HUDEP-2 (cell line): ENCODE measurements at regions not wholly inside any gene's neighbourhood (a gene's known extent, or its start where the extent isn't known, plus 50 kb on each side); places are given as distances from the start of the nearest gene placed in this dataset.

Source experiments
- DNase-seq, 76 experiments: peaks; one replicate each; lab custom pipeline; 2025; ENCODE audit not compliant: unreplicated experiment in 76 of 76; lab: John Stamatoyannopoulos, UW

DNA sequence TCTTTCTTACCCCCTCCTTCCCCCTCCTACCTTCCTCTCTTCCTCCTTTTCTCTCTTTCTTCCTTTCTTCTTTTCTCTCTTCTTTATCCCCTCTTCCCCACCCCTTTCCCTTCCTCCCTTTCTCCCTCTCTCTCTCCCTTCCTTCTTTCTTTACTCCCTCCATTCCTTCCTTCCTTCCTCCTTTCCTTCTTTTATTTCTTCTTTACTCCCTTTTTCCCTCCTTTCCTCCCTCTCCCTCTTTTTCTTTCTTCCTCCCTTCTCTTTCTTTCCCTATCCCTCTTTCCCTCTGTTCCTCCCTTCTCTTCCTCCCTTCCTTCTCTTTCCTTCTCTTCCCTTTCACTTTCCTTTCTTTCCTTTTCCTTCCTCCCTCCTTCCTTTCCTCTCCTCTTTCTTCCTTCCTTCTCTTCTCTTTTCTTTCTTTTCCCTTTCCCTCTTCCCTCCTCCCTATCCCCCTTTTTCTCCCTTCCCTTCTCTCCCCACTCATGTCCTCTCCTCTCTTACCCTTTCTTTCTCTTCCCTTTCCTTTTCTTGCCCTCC is 302.3 kb upstream of the TBX3 start:
- no peak for DNase-seq

DNA sequence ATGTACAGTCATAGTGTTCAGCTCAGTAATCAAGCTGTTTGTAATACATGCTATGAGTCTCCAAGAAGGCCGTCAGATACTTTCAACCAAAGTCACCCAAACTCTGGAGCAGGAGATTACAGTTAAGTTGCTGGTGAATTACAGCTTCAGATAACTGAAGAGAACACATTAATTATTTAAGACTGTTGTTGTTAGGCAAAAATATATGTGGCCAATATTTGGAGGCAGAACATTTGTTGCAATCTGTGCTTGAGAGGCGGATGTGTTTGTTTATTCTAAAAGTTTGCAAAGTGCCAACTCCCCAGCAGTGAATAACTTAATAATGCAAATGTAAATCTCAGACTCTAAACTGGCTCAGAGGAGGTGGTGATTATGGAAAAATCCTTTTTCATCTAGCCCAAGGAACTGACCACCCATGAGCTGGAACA is 300.7 kb upstream of the TBX3 start:
- no peak for DNase-seq

- DNase-seq = no peak
Measured at GRCh38 chr12:114982760-114983159, 298.8 kb upstream of the TBX3 start.

GRCh38 chr12:114981036-114981435 is 297.1 kb upstream of the TBX3 start:
- no peak for DNase-seq

DNA sequence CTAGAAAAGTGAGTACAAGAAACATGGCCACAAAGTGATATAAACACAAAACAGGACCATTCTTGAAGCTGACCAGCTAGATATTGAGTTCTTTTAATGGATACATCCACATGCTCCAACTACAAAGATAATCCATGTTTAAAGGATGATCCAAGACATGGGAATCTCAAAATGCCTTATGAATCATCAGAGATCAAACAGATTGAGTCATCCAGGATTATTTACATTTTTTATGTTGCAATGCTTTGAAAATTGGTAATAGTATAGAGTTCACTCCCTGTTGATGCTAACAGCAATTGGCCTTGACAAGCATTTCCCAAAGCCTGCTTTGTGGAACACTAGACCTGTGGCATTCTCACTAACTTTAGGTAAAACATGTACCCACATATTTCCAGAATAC is 293.0 kb upstream of the TBX3 start:
- no peak for DNase-seq

DNA sequence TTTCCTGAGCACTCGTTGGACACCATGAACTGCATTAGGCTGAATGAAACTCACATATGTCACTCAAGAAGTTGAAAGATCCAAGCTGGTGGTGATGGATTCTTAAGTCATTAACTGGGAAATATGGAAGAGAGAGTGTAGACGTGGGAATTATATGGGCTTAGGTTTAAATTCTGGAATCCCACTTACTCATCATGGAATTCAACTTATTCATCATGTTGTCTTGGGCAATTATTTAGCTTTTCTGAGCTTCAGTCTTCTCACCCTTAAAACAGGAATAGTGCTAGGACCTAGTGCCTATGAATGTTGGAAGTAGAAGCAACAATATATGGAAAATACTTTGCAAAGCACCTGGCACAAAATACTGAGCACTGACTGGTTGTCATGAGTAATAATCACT is 292.4 kb upstream of the TBX3 start:
- no peak for DNase-seq

DNA sequence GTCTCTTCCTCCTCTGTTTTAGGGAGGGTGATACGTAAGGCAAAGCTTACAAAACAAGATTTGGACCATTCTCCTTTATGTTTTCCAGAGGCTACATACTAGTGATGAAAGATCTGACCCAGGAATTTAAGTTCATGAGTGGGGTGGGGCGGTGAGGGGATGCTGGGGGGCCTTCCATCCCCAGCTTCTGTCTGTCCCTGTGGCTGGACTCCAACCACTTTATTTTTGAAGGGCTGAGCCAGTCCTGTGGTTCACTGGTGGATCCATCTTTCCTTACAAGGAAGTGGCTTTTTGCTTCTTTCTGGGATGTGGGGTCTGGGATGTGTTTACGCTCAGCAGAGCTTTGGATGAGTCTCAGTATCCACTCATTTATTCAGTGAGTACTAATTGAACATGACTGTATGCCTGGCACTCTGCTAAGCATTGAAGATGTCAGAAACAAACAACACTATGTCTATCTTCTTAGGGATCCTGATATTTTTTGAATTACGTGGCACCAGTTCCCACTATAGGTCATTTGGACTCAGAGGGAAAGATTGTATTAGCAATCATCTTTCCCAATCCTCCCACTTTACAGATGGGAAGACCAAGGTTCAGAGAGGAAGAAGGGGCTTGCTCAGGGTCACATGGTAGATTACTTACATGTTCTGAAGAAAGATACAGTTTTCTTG is 291.8 kb upstream of the TBX3 start:
- DNase-seq = no peak

- DNase-seq = no peak
Measured at GRCh38 chr12:114974826-114975639, 291.1 kb upstream of the TBX3 start.

GRCh38 chr12:114974333-114974732 is 290.4 kb upstream of the TBX3 start:
- no peak for DNase-seq

- no peak for DNase-seq
Measured at GRCh38 chr12:114968727-114969126, 284.8 kb upstream of the TBX3 start.

DNA sequence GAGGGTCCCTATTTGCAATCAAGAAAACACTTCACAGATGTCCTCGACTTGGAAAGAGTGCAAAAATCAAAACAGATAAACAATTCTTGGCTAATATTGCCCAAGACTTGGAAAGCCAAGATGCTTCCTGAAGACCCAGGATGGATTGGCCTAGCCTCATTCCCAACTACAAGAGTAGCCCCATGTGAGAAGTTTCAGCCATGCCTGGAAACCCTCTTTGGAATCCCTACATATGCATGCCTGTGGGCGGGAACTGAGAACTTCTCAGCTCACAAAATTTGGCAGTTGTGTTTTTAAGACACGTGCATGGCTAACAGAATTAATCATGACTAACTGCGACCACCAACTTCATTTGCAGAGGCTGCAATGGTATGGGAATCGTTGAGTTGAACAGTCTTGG is 283.2 kb upstream of the TBX3 start:
- DNase-seq = no peak

DNA sequence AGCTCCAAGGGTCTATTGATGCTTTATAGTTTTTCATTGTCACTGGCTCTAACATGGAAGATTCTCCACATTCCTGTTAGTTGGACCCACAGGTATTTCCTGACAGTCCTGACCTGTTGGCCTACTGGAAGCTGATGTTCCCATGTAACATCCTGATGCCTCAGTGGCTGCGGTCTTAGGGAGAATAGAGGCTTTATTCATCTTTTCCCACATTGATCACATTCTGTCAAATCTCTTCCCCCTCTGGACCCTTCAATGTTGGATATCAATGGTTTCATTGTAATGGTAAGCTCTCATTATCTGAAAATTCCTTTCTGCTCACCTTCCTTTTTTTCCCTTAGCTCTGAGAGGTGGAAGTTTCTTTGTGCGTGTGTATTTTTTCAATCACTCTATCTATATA is 280.9 kb upstream of the TBX3 start:
- DNase-seq = no peak

GRCh38 chr12:114963846-114964245 is 279.9 kb upstream of the TBX3 start:
- no peak for DNase-seq

DNA sequence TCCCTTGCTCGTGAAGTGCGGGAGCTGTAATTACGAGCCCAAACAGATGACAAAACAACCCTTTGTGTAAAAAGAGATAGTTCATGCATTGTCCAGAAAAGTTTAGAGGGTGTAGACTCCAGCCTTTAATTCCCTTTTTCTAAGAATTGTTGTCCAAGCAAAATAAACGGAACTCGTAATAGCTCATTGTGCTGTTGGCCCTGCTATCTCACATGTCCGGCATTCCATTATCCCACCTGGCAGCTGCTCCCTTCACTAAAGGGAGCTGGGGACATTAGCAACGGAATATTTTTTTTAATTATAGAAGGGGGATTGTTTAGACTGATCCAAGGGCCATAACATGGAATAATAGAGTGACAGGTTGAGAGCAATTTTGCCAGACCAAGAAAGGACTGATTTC is 277.5 kb upstream of the TBX3 start:
- DNase-seq = no peak

- DNase-seq = no peak
Measured at GRCh38 chr12:114958538-114958937, 274.6 kb upstream of the TBX3 start.

DNA sequence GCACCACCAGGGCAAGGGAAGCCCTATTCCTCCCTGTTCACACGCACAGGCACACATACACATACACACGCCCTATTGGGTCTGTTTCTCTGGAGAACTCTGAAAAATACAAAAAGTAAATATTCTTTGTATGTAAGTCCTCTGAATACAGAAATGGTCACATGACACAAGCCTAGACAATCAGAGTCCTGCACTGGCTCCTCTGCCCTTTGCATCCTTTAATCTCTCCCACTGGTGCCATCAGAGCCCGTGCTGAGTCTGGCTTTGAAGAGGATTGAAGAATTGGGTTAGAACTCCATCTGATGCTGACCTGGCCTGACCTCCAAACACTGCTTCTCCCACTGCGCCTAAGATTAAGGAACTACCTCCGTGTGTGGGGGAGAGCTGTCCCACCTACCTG is 273.2 kb upstream of the TBX3 start:
- no peak for DNase-seq

DNA sequence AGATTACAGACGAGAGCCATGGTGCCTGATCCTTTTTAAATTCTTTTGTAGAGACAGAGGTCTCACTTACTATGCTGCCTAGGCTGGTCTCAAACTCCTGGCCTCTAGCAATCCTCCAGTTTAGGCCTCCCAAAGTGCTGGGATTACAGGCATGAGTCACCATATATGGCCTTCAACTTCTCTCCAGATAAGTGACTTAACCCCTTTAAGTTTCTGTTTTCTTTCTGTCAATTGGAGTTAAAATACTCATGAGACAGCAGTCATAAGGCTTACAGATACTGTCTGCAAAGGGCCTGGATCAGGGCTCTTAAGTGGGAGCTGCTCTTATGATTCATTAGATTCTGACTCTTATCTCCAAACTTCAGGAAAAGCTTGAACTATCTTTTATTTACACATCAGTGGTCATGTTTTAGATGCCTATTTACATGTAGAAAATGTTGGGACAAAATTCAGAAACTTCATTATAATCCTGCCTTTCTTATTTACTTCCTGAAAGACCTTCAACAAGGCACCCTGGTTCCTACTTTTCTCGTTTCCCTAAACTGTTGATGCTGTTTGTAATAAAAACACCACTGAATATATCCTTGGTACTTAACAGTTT is 271.5 kb upstream of the TBX3 start:
- no peak for DNase-seq

- DNase-seq = no peak
Measured at GRCh38 chr12:114954511-114955055, 270.6 kb upstream of the TBX3 start.

GRCh38 chr12:114952573-114953271 is 268.7 kb upstream of the TBX3 start:
- DNase-seq = no peak

DNA sequence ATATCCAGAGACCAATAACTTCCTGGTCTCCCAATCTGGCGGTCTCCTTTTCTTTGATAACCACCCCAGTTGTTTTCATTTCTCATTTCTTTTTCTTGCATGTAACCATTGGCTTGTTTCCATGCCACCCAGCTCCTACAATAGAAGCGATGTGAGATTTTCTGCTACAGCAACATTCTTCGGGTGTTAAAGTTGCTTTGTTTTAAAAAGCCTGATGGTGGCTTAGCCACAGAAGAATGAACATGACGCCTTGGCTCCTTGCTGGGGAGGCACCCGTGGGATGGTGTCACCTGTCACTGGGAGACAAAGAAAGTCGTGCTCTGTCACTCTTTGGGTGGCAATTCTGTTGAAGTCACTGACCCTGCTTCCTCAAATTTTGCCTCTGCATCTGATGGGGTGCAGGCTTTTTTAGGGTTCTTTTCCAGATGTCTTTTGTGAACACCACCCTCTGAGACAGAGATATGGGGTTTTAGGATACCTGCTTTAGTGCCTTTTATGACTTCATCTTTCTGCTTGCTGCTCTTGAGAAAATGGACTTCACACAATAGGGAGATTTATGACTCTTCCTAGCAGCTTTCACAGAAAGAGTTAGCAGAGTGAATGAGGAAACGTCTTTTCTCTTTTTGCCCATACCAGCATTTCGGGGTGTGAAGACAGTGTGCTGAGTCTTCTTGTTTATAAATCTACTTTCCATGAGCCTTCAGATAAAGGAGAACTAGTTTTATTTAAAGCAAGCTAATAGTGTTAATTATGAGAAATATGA is 265.3 kb upstream of the TBX3 start:
- no peak for DNase-seq
